GM12865 (cell line): ENCODE measurements at regions not wholly inside any gene's neighbourhood (a gene's known extent, or its start where the extent isn't known, plus 50 kb on each side); places are given as distances from the start of the nearest gene placed in this dataset.

Experiments
- DNase-seq: peaks from one replicate; pipeline ENCODE4 v3.0.0; 2010; ENCODE audit warnings: low read depth
- H3K4me3 ChIP-seq: 2 replicates; pipeline ENCODE4 v1.5.1; 2011; ENCODE audit warnings: mild to moderate bottlenecking, low read depth, low read length, control low read depth
- CTCF ChIP-seq: IDR thresholded peaks from 2 replicates; pipeline ENCODE4 v1.5.1; 2011; ENCODE audit warnings: low read length, control low read depth, low read depth, inconsistent platforms; ENCODE audit not compliant: insufficient read depth; ENCODE audit errors: missing control alignments

DNA sequence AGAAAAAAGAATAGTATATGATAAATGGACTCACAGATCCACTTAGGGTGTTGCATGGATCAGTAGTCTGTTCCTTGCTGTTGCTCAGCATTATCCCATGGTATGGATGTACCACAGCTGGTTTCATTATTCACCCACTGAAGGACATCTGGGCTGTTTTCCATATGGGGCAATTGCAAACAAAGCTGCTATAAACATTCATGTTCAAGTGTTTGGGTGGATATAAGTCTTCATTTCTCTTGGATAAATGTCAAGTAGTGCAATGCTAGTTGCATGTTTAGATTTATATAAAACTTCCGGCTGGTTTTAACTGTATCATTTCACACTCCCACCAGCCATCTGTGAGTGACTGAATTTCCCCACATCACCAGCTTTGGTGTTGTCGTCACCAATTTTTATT, 137.7 kb downstream of the ASB7 start:
- no peak for DNase-seq
- no peak for TF ChIP-seq CTCF
- H3K4me3 ChIP-seq, result no peak overlapping the region

DNA sequence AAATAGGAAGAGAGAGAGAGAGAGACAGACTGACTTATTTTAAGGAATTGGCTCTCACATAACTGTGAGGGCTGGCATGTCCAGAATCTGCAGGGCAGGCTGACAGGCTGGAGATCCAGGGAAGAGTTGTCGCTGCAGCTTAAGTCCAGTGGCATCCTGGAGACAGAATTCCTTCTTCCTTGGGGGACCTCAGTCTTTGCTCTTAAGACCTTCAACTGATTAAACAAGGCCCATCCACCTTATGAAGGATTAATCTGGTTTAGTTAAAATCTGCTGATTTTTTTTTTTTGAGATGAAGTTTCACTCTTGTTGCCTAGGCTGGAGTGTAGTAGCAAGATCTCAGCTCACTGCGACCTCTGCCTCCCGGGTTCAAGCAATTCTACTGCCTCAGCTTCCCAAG, 128.0 kb upstream of the ALDH1A3 start:
- no peak for TF ChIP-seq CTCF
- no peak overlapping the region for H3K4me3 ChIP-seq
- DNase-seq, result no peak

DNA sequence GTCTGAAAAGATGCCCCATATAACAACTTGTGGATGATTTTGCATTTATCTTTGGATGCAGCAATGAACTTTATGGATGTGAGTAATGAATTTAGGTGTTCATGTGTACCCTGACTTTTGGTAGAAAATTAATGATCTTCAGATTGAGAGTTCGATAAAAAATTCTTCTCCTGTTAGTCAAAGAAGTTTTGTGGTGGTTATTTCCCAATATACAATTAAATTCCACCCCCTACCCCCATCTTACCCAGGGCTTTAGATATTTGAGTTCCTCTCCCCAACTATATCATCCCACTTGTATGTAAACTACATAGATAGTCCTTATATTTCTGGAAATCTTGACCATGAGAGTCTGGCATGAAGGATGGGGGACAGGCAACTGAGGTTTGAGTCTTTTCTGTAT, 126.1 kb upstream of the ALDH1A3 start:
- TF ChIP-seq CTCF, result no peak
- DNase-seq, result no peak
- no peak overlapping the region for H3K4me3 ChIP-seq

DNA sequence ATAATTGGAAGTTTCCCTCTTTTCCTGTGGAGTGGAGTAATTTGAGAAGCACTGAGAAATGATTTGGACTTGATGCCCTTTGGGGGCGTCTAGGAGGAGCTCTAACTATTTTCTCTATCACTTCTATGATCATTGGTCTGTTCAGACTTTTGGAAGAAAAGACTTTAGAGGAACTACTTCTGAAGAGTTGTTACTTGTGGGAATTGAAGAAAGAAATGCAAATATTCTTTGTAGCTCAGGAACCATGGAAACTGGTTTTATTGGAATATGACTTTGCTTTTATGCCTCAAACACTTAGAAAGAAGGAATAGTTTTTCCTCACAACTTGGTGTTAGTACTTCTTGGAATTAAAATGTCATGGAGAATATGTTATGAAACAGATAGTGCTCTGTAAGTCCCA, 122.0 kb upstream of the ALDH1A3 start:
- TF ChIP-seq CTCF, result no peak
- no peak overlapping the region for H3K4me3 ChIP-seq
- no peak for DNase-seq

DNA sequence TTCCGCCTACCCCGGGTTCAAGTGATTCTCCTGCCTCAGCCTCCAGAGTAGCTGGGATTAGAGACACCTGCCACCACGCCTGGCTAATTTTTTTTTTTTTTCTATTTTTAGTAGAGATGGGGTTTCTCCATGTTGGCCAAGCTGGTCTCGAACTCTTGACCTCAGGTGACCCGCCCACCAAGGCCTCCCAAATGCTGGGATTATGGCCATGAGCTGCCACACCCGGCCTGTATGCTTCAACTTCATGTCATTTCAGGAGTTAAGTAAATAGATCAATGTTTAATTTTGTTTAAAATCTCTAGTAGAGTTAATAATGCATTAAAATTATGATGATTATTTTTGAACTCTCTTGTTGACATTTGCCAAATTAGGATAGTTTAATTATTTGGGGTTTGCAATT, 121.1 kb upstream of the ALDH1A3 start:
- no peak overlapping the region for H3K4me3 ChIP-seq
- DNase-seq, result no peak
- TF ChIP-seq CTCF, result no peak

DNA sequence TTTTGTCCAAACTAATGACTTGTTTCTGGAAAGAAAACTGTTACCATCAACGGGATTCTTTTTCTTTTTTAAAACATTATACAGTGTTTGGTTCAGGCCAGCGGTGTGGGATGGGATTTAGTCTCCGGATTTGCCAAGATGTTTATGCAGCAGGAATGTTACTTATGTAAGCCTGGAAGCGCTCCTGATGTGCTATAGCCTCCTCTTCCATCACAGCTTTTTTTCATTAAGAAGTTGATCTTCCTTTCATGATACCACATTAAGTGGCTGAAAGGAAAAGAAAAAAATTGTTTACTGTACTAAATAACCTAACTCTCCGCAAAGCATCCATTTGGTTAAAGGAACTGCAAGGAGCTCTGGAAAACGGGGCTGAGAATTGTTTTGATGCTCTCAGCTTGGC, 120.5 kb upstream of the ALDH1A3 start:
- no peak overlapping the region for H3K4me3 ChIP-seq
- TF ChIP-seq CTCF, result no peak
- no peak for DNase-seq

DNA sequence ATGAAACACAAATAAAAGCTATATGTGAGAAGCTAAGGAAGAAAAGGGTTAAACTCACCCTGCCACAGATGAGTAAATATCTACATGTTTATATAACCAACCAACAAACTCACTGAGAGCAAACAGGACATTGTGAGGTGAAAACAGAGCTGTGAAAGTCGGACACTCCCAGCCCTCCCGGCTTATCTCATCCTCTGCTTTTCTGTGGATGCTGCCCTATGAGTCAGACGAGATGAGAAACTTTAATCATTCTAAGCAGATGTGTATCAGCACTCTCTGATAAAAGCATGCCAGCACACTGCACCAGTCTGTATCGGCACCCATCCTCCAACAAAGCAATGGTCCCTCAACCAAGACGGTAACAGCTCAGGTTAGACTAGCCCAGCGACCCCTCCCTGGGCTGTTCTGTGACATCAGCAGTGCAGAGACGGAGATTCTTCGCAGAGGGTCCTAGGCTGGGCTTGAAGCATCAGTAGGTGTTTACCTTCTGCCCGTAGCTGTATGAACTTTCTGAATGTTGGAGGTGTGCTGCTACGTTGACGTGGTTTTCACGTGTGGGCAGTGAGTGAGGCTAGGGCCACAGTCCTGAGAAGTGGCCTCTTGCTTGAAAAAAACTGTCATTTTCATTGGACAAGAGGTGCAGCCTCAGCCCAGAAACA, 119.8 kb upstream of the ALDH1A3 start:
- DNase-seq, result no peak
- TF ChIP-seq CTCF, result no peak
- H3K4me3 ChIP-seq, result no peak overlapping the region
